HG03064 (cell line): ENCODE measurements at regions not wholly inside any gene's neighbourhood (a gene's known extent, or its start where the extent isn't known, plus 50 kb on each side); places are given as distances from the start of the nearest gene placed in this dataset.

Source experiments
- ATAC-seq: cut with Tn5 transposase; IDR thresholded peaks from one replicate; pipeline ENCODE4 v1.9.1; 2021; ENCODE audit warnings: low read depth; ENCODE audit not compliant: unreplicated experiment

GRCh38 chr1:50300297-50300696 lies 122.9 kb downstream of the DMRTA2 start:
- no peak for ATAC-seq

- no peak for ATAC-seq
Measured at GRCh38 chr1:50295566-50295965, 127.7 kb downstream of the DMRTA2 start.

- no peak for ATAC-seq
Measured at GRCh38 chr1:50292276-50292675, 131.0 kb downstream of the DMRTA2 start.

- ATAC-seq: no peak
Measured at GRCh38 chr1:50289495-50289894, 133.7 kb downstream of the DMRTA2 start.

- ATAC-seq: no peak
Measured at GRCh38 chr1:50285994-50286393, 137.2 kb downstream of the DMRTA2 start.

GRCh38 chr1:50279622-50280330 lies 143.5 kb downstream of the DMRTA2 start:
- ATAC-seq: no peak

GRCh38 chr1:50278961-50279360 lies 144.3 kb downstream of the DMRTA2 start:
- no peak for ATAC-seq

GRCh38 chr1:50278410-50278809 lies 144.8 kb downstream of the DMRTA2 start:
- ATAC-seq: no peak

- ATAC-seq: no peak
Measured at GRCh38 chr1:50275566-50275965, 147.7 kb downstream of the DMRTA2 start.

GRCh38 chr1:50272912-50273311 lies 150.3 kb downstream of the DMRTA2 start:
- no peak for ATAC-seq

GRCh38 chr1:50271968-50272578 lies 151.2 kb downstream of the DMRTA2 start:
- ATAC-seq: no peak

- ATAC-seq: no peak
Measured at GRCh38 chr1:50271337-50271736, 151.9 kb downstream of the DMRTA2 start.

- ATAC-seq: no peak
Measured at GRCh38 chr1:50270926-50271325, 152.3 kb downstream of the DMRTA2 start.

GRCh38 chr1:50268049-50268448 lies 155.2 kb downstream of the DMRTA2 start:
- ATAC-seq: no peak

GRCh38 chr1:50266509-50266908 lies 156.7 kb downstream of the DMRTA2 start:
- ATAC-seq: no peak

GRCh38 chr1:50265790-50266314 lies 157.1 kb downstream of the ELAVL4 start:
- ATAC-seq: no peak

GRCh38 chr1:50264590-50264989 lies 155.9 kb downstream of the ELAVL4 start:
- ATAC-seq: no peak

GRCh38 chr1:50262436-50262835 lies 153.7 kb downstream of the ELAVL4 start:
- no peak for ATAC-seq

GRCh38 chr1:50261951-50262350 lies 153.2 kb downstream of the ELAVL4 start:
- no peak for ATAC-seq

GRCh38 chr1:50257940-50258685 lies 149.4 kb downstream of the ELAVL4 start:
- no peak for ATAC-seq

- ATAC-seq: no peak
Measured at GRCh38 chr1:50257029-50257428, 148.3 kb downstream of the ELAVL4 start.
